ENCODE measurements at regions not wholly inside any gene's neighbourhood (a gene's known extent, or its start where the extent isn't known, plus 50 kb on each side); places are given as distances from the start of the nearest gene placed in this dataset.

DNA sequence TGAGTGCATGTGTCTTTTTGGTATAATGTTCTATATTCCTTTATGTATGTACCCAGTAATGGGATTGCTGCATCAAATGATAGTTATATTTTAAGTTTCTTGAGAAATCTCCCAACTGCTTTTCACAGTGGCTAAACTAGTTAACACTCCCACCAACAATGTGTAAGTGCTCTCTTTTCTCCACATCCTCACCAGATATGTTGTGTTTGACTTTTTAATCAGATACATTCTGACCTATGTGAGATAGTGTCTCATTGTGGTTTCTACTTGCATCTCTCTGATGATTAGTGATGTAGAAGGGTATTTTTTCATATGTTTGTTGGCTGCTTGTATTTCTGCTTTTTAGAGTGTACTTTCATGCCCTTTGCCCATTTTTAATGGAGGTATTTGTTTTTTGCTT lies 62.8 kb upstream of the ALG10B start:
- TF ChIP-seq, protein P1, sequence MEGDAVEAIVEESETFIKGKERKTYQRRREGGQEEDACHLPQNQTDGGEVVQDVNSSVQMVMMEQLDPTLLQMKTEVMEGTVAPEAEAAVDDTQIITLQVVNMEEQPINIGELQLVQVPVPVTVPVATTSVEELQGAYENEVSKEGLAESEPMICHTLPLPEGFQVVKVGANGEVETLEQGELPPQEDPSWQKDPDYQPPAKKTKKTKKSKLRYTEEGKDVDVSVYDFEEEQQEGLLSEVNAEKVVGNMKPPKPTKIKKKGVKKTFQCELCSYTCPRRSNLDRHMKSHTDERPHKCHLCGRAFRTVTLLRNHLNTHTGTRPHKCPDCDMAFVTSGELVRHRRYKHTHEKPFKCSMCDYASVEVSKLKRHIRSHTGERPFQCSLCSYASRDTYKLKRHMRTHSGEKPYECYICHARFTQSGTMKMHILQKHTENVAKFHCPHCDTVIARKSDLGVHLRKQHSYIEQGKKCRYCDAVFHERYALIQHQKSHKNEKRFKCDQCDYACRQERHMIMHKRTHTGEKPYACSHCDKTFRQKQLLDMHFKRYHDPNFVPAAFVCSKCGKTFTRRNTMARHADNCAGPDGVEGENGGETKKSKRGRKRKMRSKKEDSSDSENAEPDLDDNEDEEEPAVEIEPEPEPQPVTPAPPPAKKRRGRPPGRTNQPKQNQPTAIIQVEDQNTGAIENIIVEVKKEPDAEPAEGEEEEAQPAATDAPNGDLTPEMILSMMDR (IDR thresholded peaks at IDR 0.05; ENCODE audit: poor library complexity) = no peak
- TF ChIP-seq EZH2 (IDR thresholded peaks at IDR 0.05; ENCODE audit: borderline replicate concordance) = no peak
- no peak for TF ChIP-seq EZH2phosphoT487 (IDR thresholded peaks at IDR 0.05; ENCODE audit: low read depth, severe bottlenecking, unreplicated experiment)
